Activated naive CD4-positive, alpha-beta T cell (primary cell): ENCODE measurements at regions not wholly inside any gene's neighbourhood (a gene's known extent, or its start where the extent isn't known, plus 50 kb on each side); places are given as distances from the start of the nearest gene placed in this dataset.
"Not testable (repeated sequence)": the region's sequence is repeated elsewhere in the genome, so short reads cannot be mapped to it uniquely, and the experiment has no call there.

Source experiments
- DNase-seq, 4 experiments: peaks; one replicate each; lab custom pipeline; 2025; lab: John Stamatoyannopoulos, UW

- DNase-seq = no peak
Measured at GRCh38 chr6:155587817-155588216, 132.2 kb upstream of the NOX3 start.

- DNase-seq = no peak
Measured at GRCh38 chr6:155586090-155586489, 130.5 kb upstream of the NOX3 start.

- no peak for DNase-seq
Measured at GRCh38 chr6:155584006-155584405, 128.4 kb upstream of the NOX3 start.

- no peak for DNase-seq
Measured at GRCh38 chr6:155582016-155582991, 126.7 kb upstream of the NOX3 start.

GRCh38 chr6:155580904-155581303 is 125.3 kb upstream of the NOX3 start:
- no peak for DNase-seq

- no peak for DNase-seq
Measured at GRCh38 chr6:155578251-155578650, 122.6 kb upstream of the NOX3 start.

- no peak for DNase-seq
Measured at GRCh38 chr6:155561966-155562364, 106.3 kb upstream of the NOX3 start.

GRCh38 chr6:155561257-155561965 is 105.8 kb upstream of the NOX3 start:
- no peak for DNase-seq

- no peak for DNase-seq
Measured at GRCh38 chr6:155549928-155550327, 94.3 kb upstream of the NOX3 start.

- DNase-seq = no peak
Measured at GRCh38 chr6:155549028-155549798, 93.6 kb upstream of the NOX3 start.

- DNase-seq = no peak
Measured at GRCh38 chr6:155548576-155548975, 92.9 kb upstream of the NOX3 start.

GRCh38 chr6:155544677-155545076 is 89.0 kb upstream of the NOX3 start:
- no peak for DNase-seq

- DNase-seq = no peak
Measured at GRCh38 chr6:155543166-155543847, 87.7 kb upstream of the NOX3 start.

- no peak for DNase-seq
Measured at GRCh38 chr6:155542036-155542435, 86.4 kb upstream of the NOX3 start.

GRCh38 chr6:155538708-155539390 is 83.2 kb upstream of the NOX3 start:
- DNase-seq = no peak

GRCh38 chr6:155534678-155535077 is 79.0 kb upstream of the NOX3 start:
- DNase-seq = no peak

- DNase-seq = no peak
Measured at GRCh38 chr6:155530219-155530834, 74.7 kb upstream of the NOX3 start.

- not testable (repeated sequence) for DNase-seq
Measured at GRCh38 chr6:155529814-155530213, 74.2 kb upstream of the NOX3 start.

- DNase-seq = no peak
Measured at GRCh38 chr6:155528982-155529453, 73.4 kb upstream of the NOX3 start.

GRCh38 chr6:155528335-155528734 is 72.7 kb upstream of the NOX3 start:
- no peak for DNase-seq

- DNase-seq = no peak
Measured at GRCh38 chr6:155527443-155527842, 71.8 kb upstream of the NOX3 start.
